GM21360 (cell line): ENCODE measurements at regions not wholly inside any gene's neighbourhood (a gene's known extent, or its start where the extent isn't known, plus 50 kb on each side); places are given as distances from the start of the nearest gene placed in this dataset.

ENCODE experiments used
- ATAC-seq: cut with Tn5 transposase; IDR thresholded peaks from one replicate; pipeline ENCODE4 v1.9.1; 2021; ENCODE audit warnings: mild to moderate bottlenecking, moderate library complexity; ENCODE audit not compliant: unreplicated experiment

DNA sequence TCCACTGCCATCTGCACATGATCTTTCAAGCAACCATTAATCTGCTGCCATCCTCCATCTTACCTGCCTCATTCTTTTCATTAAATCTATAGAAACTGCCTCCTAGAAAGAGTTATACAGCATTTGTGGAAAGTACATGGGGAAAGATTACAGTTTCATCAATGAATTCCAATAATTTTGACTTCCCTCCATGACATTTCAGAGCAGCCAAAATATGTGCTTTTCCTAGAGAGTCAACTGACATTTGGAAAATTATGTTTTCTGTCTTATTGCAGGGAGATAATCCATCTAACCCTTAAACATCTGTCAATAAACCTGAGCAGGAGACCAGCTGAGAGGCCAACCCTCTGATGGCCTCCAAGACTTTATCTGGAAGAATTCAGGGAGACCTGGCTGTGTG lies 147.0 kb upstream of the CDH5 start:
- ATAC-seq, result no peak

DNA sequence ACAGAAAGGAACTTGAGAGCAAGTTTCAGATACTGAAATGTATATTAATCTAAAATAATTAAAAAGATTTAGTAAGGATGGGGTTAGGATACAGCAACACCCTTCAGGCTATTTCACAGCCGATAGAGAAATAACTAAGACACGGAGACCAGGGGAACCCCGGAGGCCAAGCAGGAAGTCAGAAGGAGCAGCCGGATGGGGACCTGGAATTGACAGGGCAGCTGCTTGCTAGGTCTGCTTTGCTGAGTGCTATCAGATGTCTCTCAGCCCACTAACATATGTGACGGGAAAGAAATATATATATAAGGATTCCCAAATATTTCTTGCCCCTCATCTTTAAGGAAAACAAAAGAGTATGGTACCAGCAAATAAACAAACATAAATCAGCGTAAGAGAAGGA lies 154.1 kb upstream of the CDH5 start:
- ATAC-seq, result no peak

DNA sequence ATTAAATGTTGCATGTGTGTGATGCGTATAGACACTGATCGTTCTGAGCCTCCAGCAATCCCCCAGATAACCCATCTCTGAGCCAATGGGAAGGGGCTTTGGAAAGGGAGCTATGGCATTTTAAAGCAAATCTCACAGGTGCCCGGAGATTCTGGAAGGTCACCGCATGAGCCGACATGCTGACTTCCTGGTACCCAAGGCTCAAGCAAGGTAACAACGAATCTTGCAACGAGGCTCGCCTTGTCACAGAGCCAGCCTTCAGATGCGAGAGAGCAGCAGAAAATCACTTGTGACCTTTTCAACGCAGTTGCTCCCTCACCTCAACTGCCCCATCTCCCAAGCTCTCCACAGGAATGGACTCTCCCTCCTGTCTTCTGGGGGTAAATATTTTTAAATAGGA lies 154.8 kb upstream of the CDH5 start:
- no peak for ATAC-seq

DNA sequence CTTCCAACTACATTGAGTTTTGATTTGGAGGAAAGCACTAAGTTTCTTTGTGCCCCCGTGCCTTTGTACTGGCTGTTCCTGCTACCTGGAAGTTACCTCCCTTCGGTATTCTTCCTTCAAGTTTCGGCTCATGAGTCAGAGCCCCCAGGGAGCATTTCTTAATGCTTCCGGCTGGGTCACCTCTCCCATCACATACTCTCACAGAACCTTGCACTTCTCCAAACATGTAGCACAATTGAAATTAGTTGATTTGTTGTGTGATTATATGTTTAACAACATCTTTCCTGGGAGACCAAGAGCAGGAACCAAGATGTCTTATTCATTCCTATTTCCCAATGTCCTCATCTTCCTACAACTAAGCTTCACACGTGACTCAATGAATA lies 158.6 kb upstream of the CDH5 start:
- ATAC-seq, result no peak

DNA sequence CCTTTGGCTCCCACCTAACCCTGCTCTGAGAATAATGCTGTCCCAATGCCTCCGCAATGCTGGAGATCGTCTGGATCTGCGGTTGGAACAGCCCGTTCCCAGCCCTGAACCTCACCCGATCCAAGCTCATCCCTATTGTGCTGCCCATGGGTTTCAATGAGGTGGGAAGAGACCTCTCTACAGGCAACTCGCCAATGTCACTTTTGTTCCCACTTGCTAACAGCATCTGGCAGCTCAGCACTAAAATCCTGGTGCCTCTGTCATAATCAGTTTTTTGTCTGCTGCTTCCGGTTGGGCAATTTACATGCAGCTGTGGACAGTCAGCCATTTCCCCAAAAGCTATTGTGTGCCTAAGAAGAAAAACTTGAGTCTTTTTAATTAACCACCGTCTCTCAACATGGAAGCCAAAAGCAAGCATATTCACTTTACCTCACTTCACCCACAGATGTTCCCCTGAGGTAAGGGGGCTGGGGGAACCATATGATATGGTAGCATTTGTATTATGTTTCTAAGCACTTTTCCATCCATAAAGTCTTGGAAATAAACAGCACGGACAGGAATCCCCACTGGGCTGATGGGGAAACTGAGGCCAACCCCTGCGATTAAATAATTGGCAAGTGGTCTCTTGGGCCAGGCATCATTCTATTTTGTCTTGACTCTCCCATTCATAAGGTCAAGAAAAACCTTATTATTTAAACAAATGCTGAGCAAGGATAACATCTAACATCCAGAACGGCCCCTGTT lies 159.2 kb upstream of the CDH5 start:
- no peak for ATAC-seq

DNA sequence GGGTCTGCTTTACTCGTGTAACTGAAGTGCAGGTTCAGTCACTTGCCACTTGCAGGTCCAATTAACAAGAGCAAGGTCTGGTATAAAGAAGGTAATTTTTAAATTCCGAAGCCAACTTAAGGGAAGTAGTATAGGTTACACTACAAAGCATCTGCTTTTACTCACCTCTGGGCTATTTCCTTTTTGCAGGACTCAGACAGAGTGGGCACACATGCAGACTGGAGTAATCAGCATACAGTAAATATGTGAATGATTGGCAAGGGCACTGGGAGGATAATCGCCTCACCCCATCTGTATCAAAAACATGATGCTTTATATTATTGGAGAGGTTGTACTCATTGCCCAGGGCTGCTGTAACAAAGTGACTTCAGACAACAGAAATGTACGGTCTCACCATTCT lies 160.1 kb upstream of the CDH5 start:
- no peak for ATAC-seq

DNA sequence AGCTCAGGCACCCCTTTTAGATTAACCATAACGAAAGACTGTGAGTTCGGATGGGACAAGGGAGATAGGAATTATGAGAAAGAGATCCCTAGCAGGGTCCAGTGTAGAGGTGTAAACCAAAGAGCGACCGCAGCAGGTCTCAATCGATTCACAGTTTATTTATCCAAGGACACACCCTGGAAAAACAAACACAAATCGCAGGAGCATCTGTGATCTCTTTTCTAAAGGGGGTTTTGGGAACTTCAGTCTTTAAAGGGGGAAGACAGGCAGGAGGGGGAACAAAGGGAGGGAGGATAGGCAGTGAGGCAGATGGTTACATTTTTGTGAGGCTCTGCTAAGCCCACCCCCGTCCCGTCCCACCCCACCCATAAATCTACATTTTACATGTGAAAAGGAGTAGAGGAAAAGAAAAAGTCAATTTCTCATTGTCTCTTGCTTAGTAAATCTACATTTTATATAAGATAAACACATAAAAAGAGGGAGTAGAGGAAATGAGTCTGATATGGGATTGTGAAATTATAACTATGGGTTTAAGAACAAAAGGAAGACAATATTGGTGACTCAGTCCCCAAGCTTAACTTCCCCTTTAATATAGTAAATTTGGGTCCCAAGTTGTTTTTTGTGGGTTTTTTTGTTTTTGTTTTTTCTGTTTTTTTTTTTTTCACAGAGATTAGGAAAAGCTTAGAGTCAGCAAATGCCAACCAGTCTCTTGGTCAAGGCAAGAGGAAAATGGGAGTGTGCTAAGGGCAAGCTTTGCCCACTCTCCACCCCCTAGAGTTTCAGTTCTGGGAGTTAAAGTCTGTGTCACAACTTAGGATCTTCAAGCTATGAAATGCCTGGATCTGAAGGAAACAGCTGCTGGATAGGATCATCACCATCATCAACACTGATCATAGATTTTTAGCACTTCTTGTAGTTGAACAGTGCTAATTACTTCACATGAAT lies 160.9 kb upstream of the CDH5 start:
- ATAC-seq, result no peak

DNA sequence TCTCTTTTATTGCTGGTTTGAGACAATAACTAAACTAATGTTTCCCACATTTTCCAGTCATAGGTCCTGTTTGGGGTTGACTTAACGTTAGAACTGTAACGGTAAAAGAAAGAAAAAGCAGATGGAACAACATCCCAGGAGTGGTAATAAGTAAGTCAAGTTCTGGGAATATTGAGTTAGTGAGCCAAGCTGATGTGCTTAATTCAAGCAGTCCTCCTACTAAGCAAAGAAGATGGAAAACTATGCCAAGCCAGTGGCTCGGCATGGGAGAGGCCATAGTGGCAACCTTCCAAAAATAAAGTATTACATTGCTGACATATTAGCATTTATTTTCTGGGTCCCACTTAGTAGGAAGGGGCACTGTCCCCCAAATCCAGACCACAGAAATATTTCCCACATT lies 161.7 kb upstream of the CDH5 start:
- no peak for ATAC-seq

DNA sequence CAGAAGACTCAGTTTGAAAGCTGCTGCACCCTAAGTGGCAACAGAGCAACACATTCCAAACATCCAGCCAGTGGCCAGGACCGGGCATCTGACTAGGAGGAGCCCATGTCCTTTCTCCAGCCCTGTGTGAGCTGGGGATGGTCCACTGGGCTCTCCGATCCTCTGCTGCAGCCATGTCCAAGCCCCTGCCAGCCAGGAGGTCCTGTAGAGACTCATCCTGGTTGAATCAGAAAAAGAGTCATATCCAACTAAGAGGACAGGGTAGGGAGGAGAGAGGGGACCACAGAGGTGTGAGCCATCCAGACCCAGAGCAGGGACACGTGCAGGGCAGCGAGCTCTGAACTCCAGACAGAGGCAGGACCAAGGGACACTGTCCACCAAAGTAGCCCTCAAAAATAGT lies 163.0 kb upstream of the CDH5 start:
- ATAC-seq, result no peak

DNA sequence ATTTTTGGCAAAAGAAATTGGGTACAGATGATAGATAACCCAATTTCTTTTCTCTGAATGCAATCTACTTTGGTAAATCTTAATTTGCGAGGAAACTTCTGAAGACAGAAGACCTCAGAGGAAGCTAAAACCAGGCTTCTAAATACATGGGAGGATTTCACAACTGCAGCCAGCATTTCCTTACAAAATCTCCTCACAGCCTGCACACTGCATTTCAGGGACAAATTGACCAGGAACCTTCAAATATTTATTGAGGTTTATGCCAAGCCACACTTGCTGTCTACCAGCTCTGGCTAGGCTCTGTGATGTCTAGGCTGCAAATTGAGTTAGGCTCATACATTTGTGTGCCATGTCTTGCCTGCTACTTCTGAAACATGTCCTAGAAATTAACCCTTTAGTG lies 167.3 kb upstream of the CDH5 start:
- ATAC-seq, result no peak

DNA sequence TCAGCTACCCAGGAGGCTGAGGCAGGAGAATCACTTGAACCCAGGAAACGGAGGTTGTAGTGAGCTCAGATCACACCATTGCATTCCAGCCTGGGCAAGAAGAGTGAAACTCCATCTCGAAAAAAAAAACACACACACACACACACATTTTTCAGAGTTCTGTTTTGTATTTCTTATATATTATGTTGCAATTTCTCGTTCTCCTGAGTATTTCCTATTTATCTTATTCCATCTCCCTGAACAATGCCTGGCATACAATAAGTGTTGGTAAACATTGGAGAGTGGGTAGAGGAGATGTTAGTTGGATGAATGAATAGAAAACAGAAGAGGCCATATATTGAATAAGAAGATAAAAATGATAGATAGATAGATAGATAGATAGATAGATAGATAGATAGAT lies 167.8 kb upstream of the CDH5 start:
- ATAC-seq, result no peak

DNA sequence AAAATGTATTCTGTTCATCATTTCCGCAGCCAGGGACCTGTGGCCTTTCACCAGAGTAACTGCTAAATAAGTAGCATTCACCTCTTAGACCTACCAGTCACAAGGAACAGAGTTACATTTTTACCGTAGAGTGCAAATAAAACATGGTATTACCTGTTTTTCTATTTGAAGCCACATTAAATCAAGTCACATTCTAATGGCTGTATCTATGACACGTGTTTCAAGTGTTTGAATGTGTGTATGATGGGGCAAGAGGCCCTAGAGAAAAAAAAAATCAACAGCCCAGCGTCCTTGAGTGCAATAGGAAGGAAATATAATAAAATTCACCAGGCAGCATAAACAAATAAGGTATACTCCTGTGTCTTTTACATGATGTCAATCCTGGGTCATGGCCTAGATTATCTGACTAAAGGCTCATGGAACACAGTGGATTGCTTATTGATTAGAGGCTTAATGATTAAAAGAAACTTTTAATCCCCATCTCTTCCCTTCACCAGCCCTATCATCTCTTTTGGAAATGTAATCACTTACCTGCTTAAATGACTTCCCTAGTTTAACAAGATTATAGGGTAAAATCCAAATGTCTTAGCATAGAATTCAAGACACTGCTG lies 168.7 kb upstream of the CDH5 start:
- ATAC-seq, result no peak

DNA sequence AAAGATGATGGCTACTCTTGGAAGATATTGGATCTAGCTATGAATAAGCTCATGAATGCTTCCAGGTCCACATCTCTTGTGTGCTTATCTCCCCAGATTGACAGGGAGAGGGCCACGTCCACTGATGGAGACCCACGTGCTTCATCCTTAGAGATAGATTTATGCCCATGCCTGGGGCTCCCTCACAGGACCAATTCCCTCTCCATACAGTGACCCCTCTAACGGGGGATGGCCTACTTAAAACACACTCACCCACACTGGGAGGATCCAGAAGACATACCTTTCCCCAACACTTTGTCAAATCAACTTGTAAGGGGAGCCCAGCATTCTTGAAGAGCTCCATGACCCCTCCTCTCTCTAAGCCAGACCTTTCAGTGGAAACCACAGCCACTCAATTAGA lies 169.7 kb upstream of the CDH5 start:
- ATAC-seq, result no peak

DNA sequence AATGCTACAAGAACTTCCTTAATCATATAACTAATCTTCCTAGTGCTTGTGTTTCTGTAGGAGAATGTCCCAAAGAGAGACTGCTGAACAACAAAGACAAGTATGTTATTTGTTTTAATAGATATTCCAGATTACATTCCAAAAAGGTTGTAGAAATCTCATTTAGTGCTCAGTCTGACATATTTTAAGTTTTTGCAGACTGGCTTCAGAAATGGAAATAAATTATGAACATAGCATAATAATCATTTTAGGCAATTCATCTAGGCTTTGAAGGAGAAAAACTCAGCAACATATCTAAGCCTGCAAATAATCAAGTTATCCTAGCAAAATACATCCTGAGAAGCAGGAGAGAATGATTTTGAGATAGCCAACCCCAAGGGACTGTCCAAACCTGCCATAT lies 171.6 kb upstream of the CDH5 start:
- ATAC-seq, result no peak

DNA sequence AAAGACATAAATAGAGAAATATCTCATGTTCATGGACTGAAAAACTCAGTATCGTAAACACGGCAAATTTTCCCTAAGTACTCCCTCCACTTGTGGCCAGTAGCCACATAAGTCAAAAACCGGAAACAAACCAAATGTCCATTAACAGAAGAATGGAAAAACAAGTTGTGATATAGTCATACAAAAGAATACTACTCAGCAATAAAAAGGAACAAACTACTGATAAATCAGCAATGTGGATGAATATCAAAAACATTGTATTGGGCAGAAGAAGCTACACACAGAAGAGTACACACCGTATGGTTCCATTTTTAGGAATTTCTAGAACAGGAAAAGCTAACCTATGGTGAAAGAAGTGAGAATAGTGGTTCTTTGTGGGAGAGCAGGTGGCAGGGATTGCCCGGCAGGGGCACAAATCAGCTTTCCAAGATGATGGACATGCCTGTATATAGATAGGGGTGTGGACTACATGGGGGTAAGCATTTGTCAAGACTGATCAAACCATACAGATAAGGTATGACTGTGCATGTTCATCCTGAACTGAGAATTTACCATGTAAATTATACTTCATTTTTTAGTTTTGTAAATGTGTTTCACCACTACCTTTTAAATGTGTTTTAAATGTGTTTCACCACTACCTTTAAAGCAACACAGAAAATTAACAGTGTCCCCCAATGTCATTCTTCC lies 172.8 kb upstream of the CDH5 start:
- ATAC-seq, result no peak

DNA sequence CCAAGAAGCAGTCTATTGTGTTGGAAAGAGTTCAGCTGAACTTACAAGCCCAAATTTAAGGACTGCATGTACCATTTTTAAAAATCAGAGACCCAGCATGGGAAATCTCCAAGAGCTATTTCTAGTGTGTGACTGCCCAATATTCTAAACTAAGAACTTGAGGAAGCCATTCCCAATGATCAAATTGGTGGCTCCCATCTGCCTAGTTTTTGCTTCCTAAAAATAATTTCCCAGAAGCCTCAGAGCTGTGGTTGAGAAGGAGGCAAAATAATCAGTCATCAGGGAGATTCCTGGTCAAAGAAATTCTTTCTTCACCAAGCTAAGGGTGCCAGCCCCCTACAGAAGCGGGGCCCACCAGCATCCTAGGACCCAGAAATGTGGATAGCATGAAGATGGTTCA lies 176.1 kb upstream of the CDH5 start:
- no peak for ATAC-seq

DNA sequence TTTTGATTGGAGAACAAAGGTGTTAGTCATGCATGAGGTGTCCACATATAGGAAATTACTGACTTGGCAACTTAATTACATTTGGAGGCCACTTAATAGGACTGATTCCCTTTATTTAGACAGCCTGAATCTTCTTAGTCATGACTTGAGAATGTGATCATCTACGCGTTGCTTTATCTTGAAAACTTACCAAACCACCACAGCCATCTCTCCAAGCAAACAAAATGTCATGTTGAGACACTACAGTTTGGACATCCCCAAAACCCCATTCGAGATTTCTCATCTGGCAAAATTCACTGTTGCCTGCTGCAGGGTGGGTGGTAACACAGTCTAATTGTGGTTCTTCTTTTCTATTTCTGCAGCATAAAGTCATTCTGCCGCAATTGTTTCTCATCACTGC lies 176.5 kb upstream of the CDH5 start:
- ATAC-seq, result no peak

DNA sequence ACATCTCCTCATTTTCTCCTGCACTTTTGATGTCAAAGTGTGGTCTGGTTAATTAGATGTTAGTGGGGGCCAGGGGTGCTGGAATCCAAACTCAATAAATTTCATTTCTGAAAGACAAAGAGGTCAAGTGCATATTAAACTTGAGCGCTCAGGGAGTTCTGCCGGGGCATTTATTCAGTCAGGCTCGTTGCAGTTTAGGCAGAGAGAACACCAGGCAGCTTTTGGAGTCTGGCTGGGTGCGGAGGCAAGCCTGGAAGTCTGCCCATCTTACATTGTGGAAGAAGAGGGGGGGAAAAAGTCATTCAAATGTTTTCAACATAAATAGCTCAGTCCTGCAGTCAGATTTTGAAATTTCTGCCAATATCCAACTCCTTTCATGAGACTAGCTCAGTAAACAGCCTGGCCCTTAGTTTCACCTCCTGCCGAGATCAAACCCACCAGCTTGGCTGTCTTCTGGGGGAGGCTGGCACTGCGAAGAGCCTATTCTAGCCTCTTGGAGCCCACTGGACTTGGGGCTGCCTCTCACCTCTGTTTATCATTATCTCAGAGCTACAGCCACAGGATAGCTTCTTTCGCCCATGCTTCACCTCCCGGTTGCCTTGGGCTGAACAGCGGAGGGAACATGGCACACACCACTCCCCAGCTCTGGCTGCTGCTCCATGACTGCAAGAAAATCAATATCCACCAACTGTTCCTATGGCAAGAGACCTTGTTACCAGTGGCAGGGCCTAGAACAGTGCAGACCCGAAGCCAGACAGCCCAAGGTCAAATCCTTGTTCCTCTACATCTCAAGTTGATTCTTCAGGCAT lies 177.4 kb upstream of the CDH5 start:
- no peak for ATAC-seq

DNA sequence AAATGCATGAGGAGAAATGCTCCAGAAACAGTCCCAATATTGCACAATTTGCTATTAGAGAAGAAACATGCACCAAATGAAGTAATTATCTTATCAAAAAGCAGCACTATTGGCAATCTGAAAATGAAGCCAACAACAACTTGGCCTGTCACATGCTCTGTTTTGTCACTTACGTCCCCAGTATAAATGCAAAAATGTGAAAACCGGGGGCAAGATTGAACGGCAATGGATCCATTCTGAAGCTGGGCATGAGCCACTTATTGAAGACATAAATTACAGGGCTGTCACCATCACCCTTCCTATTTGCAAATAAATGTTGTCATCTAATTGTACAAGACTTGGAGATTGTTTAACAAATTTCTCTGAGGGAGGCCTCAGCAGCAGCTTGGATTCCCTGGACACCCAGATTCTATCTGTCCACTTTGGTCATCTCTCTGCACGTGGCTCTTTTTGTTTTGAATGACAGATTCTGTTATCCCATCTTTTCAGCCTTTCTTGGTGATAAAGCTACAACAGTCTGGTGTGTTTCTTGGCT lies 180.2 kb upstream of the CDH5 start:
- no peak for ATAC-seq

DNA sequence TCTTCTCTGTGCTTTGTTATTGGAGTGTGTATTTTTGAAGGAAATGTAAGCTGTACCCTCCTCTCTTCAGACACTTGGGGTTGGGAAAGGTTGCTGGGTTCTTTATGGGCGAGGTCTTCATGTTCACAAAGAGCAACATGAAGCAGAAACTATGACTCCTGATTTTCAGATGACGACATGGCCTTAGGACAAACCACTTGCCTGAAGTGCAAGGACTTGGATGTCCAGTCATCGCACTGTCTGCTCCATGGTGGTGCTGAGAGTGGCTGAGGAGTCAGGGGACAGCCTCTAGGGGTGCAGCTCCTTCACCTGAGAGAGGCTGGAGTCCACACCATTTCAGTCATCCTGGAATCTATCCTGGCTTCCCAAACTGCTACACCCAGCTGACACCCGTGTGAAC lies 183.9 kb upstream of the CDH5 start:
- ATAC-seq, result no peak
